Fibroblast of pulmonary artery (primary cell): ENCODE measurements at regions not wholly inside any gene's neighbourhood (a gene's known extent, or its start where the extent isn't known, plus 50 kb on each side); places are given as distances from the start of the nearest gene placed in this dataset.
"Not testable (repeated sequence)": the region's sequence is repeated elsewhere in the genome, so short reads cannot be mapped to it uniquely, and the experiment has no call there.

Experiments
- DNase-seq: peaks from one replicate; pipeline ENCODE4 v3.0.0-alpha.2; 2010; ENCODE audit warnings: low read depth
- H3K4me3 ChIP-seq: replicated peaks from 2 replicates; pipeline ENCODE4 v1.5.1; 2011; ENCODE audit warnings: low read depth, mild to moderate bottlenecking, control low read depth, low read length, moderate library complexity
- TF ChIP-seq, protein P1 (sequence below): IDR thresholded peaks from 2 replicates; pipeline ENCODE4 v1.5.1; 2011; ENCODE audit warnings: mild to moderate bottlenecking, control low read depth, low read length, inconsistent platforms; ENCODE audit errors: missing control alignments

DNA sequence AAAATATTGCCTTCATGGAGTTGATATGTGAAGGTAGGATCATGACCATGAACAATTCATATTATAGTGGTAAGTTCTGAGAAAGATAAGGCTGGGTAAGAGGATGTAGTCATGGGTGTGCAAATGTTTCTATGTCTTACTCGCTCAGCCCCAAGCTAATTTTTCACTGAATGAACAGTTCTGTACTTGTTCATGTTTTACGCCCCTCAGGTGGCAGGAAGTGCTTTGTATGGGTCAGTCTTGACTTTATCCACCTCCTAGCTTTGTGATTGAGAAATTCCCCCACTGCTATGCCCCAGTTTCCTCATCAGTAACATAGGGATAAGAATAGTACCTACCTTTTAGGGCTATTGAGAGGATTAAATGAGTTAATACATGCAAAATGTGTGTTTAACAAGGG lies 148.2 kb upstream of the KCNG1 start:
- no peak for DNase-seq
- TF ChIP-seq, protein P1, sequence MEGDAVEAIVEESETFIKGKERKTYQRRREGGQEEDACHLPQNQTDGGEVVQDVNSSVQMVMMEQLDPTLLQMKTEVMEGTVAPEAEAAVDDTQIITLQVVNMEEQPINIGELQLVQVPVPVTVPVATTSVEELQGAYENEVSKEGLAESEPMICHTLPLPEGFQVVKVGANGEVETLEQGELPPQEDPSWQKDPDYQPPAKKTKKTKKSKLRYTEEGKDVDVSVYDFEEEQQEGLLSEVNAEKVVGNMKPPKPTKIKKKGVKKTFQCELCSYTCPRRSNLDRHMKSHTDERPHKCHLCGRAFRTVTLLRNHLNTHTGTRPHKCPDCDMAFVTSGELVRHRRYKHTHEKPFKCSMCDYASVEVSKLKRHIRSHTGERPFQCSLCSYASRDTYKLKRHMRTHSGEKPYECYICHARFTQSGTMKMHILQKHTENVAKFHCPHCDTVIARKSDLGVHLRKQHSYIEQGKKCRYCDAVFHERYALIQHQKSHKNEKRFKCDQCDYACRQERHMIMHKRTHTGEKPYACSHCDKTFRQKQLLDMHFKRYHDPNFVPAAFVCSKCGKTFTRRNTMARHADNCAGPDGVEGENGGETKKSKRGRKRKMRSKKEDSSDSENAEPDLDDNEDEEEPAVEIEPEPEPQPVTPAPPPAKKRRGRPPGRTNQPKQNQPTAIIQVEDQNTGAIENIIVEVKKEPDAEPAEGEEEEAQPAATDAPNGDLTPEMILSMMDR, result no peak
- no peak overlapping the region for H3K4me3 ChIP-seq

DNA sequence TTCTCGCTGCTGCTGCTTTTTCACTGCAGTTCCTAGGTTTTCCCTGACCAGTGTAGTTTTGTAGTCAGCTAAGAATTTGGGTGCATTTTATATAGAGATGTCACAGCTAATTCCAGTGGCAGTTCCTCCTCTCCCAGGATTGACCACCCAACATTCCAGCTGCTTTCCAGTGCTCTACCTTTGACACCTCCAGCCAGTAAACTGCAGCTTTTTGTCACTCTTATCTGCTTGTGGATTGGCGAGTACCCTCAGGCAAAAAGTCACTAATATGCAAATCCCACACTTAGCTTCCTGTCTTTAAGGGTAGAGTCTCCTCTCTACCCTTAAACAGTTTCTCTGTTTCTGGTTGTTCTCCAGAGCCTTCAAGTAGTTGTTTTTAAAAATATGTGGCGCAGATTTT lies 146.9 kb upstream of the KCNG1 start:
- no peak overlapping the region for H3K4me3 ChIP-seq
- DNase-seq, result no peak
- TF ChIP-seq, protein P1, result no peak

DNA sequence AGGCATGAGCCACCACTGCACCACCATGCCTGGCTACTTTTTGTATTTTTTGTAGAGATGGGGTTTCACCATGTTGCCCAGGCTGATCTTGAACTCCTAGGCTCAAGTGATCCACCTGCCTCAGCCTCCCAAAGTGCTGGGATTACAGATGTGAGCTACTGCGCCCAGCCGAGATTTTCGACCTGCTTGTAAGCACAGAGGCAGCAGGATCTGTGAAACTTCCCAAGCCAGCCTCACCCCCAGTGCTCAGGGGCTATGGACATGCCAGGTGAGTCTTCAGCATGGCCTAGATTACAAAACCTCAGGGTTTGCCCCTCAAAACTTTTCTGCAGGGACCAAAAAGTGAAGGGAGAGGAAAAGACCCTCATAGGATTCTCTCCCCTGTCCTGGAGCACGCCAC lies 145.0 kb upstream of the KCNG1 start:
- DNase-seq, H3K4me3 ChIP-seq: not testable (repeated sequence)

DNA sequence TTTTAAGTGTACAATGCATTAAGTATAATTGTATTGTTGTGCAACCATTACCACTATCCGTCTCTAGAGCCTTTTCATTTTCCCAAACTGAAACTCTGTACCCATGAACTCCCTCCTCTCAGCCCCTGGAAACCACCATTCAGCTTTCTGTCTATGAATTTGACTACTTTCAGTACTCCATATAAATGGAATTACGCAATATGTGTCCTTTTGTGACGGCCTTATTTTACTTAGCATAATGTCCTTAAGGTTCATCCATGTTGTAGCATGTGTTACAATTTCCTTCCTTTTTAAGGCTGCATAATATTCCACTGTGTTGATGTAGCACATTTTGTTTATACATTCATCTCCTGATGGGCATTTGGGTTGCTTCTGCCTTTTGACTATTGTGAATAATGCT lies 143.6 kb upstream of the KCNG1 start:
- TF ChIP-seq, protein P1, result no peak
- DNase-seq, result no peak
- no peak overlapping the region for H3K4me3 ChIP-seq

DNA sequence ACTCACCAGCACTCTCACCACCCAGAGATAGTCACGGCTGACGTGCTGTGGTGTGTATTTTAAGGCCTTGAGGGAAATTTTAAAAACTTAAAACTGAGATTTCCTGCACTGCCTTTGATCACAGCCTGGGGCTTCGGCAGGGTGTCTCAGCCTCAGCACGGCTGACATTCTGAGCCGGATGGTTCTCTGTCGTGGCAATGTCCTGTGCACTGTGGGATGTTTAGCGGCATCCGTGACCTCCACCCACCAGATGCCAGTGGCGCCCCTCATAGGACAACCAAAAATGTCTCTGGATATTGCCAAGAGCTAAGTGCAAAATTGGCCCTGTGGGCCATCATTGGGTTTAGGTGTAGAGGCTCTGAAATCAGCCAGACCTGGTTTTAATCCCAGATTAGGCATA lies 142.2 kb upstream of the KCNG1 start:
- H3K4me3 ChIP-seq, result no peak overlapping the region
- DNase-seq, result no peak
- TF ChIP-seq, protein P1, result no peak

DNA sequence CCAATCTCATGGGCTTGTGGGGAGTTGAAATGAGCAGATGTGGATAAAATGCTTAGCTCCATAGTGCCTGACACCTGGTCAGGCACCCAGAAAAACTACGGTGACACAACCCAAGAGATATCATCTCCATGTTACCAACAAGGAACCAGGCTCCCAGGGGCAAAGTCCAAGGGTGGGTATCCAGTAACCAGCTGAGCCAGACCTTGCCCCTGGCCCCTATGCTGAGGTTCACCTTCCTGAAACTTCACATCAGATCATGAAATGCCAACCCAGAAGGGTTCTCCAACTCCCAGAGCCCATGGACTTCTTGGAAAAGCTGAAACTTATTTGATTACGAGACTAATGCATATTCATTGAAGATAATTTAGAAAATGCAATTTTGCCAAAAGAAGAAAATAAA lies 141.8 kb upstream of the KCNG1 start:
- H3K4me3 ChIP-seq, result no peak overlapping the region
- TF ChIP-seq, protein P1, result no peak
- DNase-seq, result no peak

DNA sequence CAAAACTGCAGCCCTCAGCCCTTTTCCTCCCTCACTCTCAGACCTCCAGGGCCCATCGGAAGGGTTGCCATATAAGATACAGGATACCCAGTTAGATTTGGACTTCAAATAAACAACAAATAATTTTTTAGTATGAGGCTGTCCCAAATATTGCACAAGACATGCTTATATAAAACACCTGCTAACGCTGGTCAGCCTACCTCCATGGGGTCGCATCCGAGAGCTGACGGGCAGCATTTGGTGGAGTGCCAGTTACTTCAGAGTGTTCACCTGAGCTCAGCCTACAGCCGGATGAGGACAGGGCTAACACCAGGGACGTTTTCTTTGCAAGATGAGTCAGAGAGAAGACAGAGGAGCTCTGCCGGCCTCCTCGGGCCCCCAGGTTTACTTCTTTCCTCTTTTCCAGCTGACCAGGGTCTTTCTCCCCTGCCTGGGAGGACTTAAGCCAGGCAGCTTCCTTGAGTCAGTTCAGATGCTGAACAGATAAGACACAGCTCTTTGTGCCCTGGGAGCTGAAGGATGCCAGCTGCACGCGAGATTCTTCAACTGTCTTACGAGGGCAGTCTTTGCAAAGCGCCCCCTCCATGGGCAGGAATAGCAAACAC lies 141.2 kb upstream of the KCNG1 start:
- H3K4me3 ChIP-seq, result no peak overlapping the region
- no peak for DNase-seq
- TF ChIP-seq, protein P1, result no peak

DNA sequence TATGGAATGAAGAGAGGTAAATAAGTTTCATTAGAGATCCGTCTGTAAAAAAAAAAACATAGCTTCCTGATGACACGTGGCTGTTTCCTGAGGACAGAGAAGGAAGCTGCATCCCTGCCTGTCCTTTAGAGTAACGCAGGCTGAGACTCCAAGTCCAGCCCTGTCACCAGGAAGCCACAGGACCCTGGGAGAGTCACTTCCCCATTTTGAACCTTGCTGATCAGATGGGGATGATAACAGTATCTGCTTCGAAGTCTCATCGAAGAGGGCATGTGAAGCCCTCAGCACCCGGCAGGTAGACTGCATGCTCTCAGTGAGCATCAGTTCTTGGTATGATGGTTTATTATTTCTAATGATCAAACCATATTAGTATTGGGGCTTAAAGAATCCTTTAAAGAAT lies 139.1 kb upstream of the KCNG1 start:
- no peak overlapping the region for H3K4me3 ChIP-seq
- TF ChIP-seq, protein P1, result no peak
- no peak for DNase-seq
